Head of caudate nucleus (tissue), 42 donors: ENCODE measurements at regions not wholly inside any gene's neighbourhood (a gene's known extent, or its start where the extent isn't known, plus 50 kb on each side); places are given as distances from the start of the nearest gene placed in this dataset.
"Not testable (repeated sequence)": the region's sequence is repeated elsewhere in the genome, so short reads cannot be mapped to it uniquely, and the experiment has no call there.

Source experiments
- DNase-seq, 42 donors: peaks; one replicate each; pipeline versions ENCODE4 v3.0.0 to v3.0.0-alpha.2; 2020 to 2021; ENCODE audit warnings: mixed read lengths in 7 of 42
- intact Hi-C: fragments of 100-400 bp; cut with DNase I; formaldehyde crosslinking; loops from one replicate; pipeline ENCODE4 v1.15.0; 2022

GRCh38 chr15:62393196-62393595 lies 228.1 kb upstream of the C2CD4B start:
- intact Hi-C loops = loop anchor here (10.0 kb wide), 1 partner anchor 352 kb away; no protein-coding TSS in a partner anchor
- no peak for DNase-seq

GRCh38 chr15:62394079-62394478 lies 229.0 kb upstream of the C2CD4B start:
- no peak for DNase-seq
- intact Hi-C loops = loop anchor here (10.0 kb wide), 1 partner anchor 351 kb away; no protein-coding TSS in a partner anchor

- intact Hi-C loops = no loop called here
- DNase-seq = no peak
These were observed 235.7 kb upstream of the C2CD4B start for GRCh38 chr15:62400778-62401177.

DNA sequence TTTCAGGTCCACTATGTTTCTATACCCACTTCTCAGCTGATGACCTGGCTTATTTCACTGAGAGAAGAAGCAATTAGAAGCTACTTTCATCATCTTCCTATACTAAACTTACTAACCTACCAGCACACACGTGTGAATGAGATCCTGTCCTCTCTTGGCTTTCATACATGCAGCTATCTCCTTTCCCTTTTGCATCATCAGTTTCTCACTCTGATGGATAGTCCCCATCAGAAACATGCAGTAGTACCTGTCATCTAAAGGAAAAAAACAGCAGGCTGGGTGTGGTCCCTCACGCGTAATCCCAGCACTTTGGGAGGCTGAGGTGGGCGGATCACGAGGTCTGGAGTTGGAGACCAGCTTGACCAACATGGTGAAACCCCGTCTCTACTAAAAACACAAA lies 237.6 kb upstream of the C2CD4B start:
- DNase-seq = no peak
- intact Hi-C loops = no loop called here

GRCh38 chr15:62403164-62403809 lies 238.2 kb upstream of the C2CD4B start:
- DNase-seq = no peak
- intact Hi-C loops = no loop called here

- intact Hi-C loops = no loop called here
- DNase-seq = no peak
These were observed 239.3 kb upstream of the C2CD4B start for GRCh38 chr15:62404194-62404985.

DNA sequence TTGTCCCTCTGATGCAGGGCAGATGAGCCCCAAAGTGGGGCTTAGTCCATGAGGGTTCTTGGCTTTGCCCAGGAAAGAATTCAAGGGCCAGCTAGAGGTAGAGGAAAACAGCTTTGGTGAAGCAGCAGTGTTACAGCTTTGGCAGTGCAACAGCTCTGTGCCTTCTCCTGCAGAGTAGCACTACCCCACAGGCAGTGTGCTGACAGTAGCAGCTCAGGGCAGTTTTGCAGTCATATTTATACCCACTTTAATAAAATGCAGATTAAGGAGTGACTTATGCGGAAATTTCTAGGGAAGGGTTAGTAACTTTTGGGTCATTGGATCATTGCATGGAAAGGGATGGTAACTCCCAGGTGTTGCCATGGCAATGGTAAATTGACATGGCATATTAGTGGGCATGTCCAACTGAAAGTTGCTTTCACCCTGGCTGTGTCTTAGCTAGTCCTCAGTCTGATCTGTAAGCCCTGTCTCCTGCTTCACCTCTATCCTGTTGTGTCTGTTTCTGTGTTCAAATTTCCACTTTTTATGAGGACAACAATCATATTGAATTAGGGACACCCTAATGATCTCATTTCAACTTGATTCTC lies 241.3 kb upstream of the C2CD4B start:
- intact Hi-C loops = no loop called here
- DNase-seq = no peak

DNA sequence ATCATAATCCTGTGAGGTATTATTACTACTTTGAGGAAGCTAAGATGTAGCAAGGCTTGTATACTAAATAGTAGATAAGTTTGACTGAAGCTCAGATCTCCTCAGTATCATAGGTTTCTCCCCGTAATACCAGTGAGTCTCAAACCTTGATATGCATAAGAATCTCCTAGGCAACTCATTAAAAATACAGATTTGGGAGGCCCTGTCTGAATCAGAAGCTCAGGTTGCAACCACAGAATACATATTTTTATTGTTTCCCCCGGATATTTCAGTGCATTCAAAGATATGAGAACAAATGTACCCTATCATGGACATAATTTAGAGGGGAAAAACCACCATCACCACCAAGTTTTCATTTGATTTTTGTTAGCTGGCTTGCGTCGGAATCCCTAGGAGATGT lies 242.1 kb upstream of the C2CD4B start:
- intact Hi-C loops = no loop called here

DNA sequence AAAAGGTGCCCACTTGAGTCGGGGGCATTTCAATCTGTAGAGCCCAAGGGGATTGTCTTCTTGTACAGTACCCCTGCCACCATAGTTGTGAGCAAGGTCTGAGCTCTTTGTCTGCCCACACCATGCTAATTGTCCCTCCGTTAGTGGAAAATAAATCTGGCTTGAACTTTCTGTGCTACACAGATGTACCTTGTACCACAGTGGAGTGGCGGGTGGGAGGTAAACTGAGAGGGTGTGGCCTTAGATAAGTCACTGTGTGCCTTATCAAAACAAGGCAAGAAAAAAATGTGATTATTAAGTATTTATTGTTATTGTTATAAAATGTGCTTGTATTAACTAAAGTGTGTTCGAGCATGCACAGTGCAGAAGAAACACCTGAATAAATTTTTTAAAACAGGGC lies 242.9 kb upstream of the C2CD4B start:
- DNase-seq = no peak
- intact Hi-C loops = no loop called here

More for the DNA sequence above, 242.1 kb upstream of the C2CD4B start:
- DNase-seq = no peak

DNA sequence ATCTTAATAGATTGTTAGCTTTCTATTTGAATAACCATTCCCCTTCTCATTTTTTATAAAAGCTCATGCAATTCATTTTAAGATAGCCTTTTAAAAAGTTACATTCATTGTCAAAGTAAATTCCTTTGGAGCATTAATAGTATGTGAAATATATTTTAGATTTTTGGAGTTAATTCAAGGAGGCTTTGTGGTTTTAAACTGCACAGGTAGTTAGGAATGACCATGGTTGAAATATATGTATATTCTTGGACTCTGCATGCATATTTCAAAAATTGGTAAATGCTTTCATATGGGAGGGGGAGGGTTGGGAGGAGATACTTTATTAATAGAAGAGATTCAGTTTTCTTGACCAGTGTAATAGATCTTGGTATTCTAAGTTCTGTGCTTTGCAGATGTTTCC lies 244.4 kb upstream of the C2CD4B start:
- intact Hi-C loops = no loop called here
- DNase-seq = no peak

- no peak for DNase-seq
- intact Hi-C loops = no loop called here
These were observed 247.6 kb upstream of the C2CD4B start for GRCh38 chr15:62412686-62413085.

DNA sequence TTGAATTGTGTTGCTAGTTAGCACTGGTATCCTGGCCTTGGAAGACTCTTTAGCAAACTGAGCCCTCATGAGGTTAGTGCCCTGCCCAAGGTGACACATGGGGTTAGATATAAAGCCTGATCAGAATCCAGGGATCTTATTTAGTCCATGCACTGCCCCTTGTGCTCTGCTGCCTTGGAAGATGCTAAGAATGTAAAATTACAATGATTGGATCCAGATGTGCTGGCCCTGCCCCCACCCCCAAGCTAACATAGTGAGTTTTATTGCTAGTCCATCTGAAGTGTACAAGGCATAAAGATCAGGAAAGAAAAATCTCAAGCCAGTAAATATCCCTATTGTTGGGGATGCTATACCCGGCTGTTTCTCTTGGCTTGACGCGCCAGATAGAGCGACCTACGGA lies 248.1 kb upstream of the C2CD4B start:
- intact Hi-C loops = no loop called here
- DNase-seq = no peak

GRCh38 chr15:62413786-62414185 lies 248.7 kb upstream of the C2CD4B start:
- intact Hi-C loops = no loop called here
- DNase-seq = no peak

GRCh38 chr15:62415498-62415897 lies 250.4 kb upstream of the C2CD4B start:
- peak in 2 of 42 donors; percentile 15 to 33 for DNase-seq
- intact Hi-C loops = no loop called here

DNA sequence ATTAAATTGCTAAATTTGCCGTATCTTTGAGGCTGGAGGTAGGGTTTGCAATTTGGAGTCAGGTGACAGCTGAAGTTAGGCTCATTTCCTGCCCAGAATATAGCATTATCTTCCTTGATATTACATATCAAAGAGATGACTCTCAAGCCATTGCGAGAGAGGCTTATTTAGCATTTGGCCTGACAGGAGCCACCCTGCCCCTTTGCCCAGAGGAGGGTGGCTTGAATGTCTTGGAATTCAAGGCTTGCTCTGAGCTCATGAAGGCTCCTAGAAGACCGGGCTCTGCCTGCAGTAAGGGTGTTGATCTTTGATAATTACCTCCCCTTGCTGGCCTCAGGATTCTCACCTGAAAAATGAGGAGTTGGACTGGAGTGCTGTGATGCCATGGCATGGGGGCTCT lies 251.4 kb upstream of the C2CD4B start:
- intact Hi-C loops = no loop called here
- DNase-seq = no peak

DNA sequence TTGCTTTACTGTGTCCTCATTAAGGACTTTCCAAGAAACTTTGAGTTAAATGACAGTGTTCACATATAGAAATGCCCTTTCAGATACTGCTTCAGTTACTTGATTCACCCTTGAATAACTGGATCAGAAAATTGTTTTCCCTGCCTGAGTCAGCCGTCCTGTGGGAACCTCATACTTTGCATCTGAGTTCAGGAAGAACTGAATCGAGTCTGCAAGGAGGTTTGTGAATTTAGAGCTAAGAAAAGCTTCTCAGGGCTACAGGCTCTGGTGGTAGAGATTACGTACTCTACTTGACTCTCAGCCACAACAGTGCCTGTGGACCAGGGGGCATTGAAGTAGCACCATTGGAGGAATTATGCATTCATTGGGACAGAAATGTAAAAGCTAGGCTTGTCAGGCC lies 252.4 kb upstream of the C2CD4B start:
- intact Hi-C loops = no loop called here

DNA sequence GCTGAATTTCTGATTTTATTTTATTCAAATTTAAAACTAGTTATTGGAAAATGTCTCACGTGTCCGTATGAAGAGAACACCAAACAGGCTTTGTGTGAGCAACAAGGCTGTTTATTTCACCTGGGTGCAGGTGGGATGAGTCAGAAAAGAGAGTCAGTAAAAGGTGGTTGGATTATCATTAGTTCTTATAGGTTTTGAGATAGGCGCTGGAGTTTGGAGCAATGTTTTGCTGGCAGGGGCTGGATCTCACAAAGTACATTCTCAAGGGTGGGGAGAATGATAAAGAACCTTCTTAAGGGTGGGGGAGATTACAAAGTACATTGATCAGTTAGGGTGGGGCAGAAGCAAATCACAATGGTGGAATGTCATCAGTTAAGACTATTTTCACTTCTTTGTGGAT lies 253.4 kb upstream of the C2CD4B start:
- intact Hi-C loops, DNase-seq: not testable (repeated sequence)

More for the DNA sequence above, 252.4 kb upstream of the C2CD4B start:
- DNase-seq = no peak

- intact Hi-C loops = no loop called here
- DNase-seq = no peak
These were observed 254.1 kb upstream of the C2CD4B start for GRCh38 chr15:62419192-62419591.

- DNase-seq, intact Hi-C loops: not testable (repeated sequence)
These were observed 255.3 kb upstream of the C2CD4B start for GRCh38 chr15:62420371-62420770.

DNA sequence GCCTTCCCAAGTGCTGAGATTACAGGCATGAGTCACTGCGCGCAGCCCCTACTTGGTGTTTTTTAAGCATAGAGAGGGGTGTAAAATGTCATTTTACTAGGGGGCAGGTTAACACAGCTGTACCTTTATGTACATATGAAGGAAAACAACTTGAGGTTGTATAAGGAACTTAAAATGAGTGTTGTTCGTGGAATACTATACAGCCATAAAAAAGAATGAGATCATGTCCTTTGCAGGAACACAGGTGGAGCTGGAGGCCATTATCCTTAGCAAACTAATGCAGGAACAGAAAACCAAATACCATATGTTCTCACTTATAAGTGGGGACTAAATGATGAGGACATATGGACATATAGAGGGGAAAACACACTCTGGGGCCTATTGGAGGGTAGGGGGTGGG lies 256.2 kb upstream of the C2CD4B start:
- intact Hi-C loops = no loop called here

More for the DNA sequence above, 256.2 kb upstream of the C2CD4B start:
- no peak for DNase-seq
